NCI-H1436 treated with DMSO at 0.1 percent for 48 hours (cell line): ENCODE measurements at regions not wholly inside any gene's neighbourhood (a gene's known extent, or its start where the extent isn't known, plus 50 kb on each side); places are given as distances from the start of the nearest gene placed in this dataset.
"Not testable (repeated sequence)": the region's sequence is repeated elsewhere in the genome, so short reads cannot be mapped to it uniquely, and the experiment has no call there.

Experiments
- DNase-seq: peaks from one replicate; lab custom pipeline; 2025; lab: John Stamatoyannopoulos, UW

- no peak for DNase-seq
These were observed 207.5 kb downstream of the MN1 start for GRCh38 chr22:27594020-27594419.

DNA sequence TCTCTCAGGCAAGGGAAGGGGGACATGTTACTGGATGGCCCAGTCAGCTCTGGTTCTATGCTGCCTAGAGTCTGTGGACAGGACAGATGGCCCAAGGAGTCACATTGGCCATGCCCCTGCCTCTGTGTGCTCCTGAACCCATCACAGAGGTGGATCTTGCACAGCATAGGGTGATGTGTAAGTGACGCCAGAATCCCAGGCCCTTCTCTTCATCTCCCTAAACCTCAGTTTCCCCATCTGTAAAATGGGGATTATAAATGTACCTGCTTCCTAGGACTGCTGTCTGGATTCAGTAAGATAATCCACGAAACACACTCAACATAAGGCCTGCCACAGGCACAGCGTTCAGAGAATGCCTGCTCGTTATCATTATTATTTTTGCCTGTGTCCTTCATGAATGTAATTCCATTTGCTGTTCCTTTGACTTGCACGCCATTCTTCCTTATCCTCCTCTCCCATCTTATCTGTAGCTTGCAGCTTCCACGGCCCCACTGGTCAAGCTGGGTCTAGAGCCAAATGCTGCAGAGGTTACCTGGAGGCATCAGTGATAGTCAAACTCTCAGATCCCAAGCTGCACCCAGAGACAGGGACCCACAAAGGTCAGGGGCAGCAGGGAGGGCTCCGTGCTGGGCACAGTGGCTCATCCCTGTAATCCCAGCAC is 207.0 kb downstream of the MN1 start:
- DNase-seq: no peak

DNA sequence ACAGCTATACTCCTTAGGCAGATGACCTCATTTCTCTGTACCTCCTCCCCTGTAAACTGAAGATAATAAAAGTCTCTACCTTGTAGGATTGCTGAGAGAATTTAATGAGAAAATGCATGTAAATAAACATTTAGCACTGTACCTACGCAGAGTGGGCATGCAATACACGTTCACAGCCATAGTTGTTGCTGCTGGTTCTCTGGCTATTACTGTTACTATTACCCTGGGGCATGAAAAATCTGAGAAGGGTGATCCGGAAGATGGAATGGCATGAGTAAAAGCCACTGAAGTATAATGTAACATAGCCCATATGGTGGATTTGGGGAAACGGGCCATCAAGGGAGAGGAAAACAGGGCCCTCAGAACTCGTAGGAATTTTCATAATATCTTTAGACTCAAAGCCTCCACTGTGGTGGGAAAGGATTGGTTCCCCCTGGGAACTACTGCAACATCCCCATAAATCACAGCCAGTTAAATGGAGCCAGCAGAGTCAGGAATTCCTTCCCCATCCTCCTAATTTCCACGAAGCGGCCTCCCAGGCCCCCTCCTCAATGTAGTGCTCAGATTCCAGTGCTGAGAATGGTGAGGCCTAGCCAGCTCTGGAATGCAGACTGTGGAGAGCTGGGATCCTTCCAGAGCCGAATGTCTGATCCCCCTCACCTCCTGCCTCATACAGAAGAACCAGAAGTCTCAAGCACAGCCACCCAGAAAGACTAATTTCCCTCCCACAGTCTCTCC is 205.3 kb downstream of the MN1 start:
- DNase-seq: no peak

GRCh38 chr22:27597703-27598444 is 203.7 kb downstream of the MN1 start:
- DNase-seq: no peak

DNA sequence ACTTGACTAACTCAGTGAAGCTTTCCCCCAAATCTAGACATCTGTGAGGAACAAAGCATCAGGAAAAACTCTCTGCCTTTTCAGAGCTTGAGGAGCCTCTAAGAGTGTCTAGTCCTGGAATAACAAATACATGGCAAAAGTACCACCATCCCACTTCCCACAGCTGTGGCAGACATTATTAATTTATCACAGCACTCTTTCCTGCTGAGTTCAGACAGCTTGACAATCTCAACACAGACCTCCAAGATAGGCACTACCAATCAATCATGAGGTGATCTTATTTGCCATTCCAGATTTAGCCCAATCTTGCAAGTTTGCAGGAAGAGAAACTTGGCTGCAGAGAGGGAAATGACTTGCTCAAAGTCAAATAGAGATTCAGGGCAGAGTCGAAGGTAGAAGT is 202.8 kb downstream of the MN1 start:
- DNase-seq: no peak

GRCh38 chr22:27601195-27601594 is 200.4 kb downstream of the MN1 start:
- DNase-seq: no peak

- DNase-seq: no peak
These were observed 199.2 kb downstream of the MN1 start for GRCh38 chr22:27602390-27602789.

GRCh38 chr22:27603111-27603799 is 198.3 kb downstream of the MN1 start:
- DNase-seq: no peak

- no peak for DNase-seq
These were observed 197.8 kb downstream of the MN1 start for GRCh38 chr22:27603800-27604144.

- DNase-seq: no peak
These were observed 196.2 kb downstream of the MN1 start for GRCh38 chr22:27605390-27605789.

- DNase-seq: not testable (repeated sequence)
These were observed 193.8 kb downstream of the MN1 start for GRCh38 chr22:27607750-27608149.

DNA sequence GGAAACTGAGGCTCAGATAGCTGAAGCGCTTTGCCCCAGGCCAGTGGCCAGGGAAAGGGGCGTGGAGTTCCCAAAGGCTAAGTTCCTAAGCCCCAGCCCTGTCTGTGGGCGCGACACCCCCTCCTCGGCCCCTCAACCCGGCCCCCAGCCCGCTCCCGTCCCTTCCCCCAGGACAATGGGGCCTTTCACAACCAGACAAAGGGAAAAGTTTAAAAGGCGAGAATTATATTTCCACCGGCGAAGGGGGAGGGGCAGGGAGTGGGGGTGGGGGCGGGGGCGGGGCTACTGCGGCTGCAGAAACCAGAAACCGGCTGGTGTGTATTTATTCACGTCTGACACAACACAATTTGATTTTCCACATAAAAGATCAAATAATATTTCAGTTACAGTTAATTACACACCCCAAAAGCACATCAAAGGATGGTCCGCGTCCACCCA is 192.1 kb downstream of the MN1 start:
- DNase-seq: no peak

DNA sequence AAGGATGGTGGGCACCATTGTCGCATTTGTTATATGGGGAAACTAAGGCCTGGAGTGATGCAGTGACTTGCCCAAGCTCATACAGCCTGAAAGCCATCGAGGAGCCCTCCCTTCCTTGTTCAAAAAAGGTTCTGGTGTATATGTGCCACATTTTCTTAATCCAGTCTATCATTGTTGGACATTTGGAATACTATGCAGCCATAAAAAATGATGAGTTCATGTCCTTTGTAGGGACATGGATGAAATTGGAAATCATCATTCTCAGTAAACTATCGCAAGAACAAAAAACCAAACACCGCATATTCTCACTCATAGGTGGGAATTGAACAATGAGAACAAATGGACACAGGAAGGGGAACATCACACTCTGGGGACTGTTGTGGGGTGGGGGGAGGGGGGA is 191.4 kb downstream of the MN1 start:
- DNase-seq: not testable (repeated sequence)

GRCh38 chr22:27610863-27611786 is 190.4 kb downstream of the MN1 start:
- DNase-seq: no peak

DNA sequence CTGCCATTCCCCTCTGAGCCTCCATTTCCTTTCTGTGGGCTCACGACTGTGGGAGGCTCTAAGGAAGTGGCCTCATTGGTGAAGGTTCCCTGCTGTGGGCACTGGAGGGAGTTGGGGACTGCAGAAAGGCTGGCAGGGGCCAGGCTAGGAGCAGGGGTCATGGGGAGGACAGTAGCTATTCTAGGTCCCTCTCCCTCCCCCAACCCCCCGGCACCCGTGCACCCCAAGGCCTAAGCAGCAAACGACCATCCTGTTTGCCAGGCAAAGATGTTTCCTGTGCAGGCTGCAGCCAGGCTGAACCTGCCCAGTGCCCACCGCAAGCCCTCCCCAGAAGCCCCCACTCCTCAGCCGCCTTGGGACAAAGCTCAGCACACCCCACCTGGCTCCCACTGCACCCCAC is 189.4 kb downstream of the MN1 start:
- DNase-seq: no peak

GRCh38 chr22:27613099-27614005 is 188.2 kb downstream of the MN1 start:
- DNase-seq: no peak

- DNase-seq: no peak
These were observed 187.4 kb downstream of the MN1 start for GRCh38 chr22:27614006-27614649.

GRCh38 chr22:27614650-27615007 is 186.9 kb downstream of the MN1 start:
- no peak for DNase-seq

GRCh38 chr22:27615408-27615807 is 186.1 kb downstream of the MN1 start:
- DNase-seq: no peak

- no peak for DNase-seq
These were observed 185.5 kb downstream of the MN1 start for GRCh38 chr22:27616033-27616432.
